Tibial nerve (tissue), 4 donors: ENCODE measurements at regions not wholly inside any gene's neighbourhood (a gene's known extent, or its start where the extent isn't known, plus 50 kb on each side); places are given as distances from the start of the nearest gene placed in this dataset.

ENCODE experiments used
- DNase-seq, 2 donors: peaks; one replicate each; pipeline ENCODE4 v3.0.0-alpha.2; 2019; ENCODE audit warnings: low spot score in 2 of 2
- H3K27ac ChIP-seq, 4 donors: fragments of 200-600 bp; sonication (generic) in 3 of 4; one replicate each; pipeline ENCODE4 v1.5.1; 2017 to 2019; ENCODE audit warnings: mild to moderate bottlenecking in 1 of 4
- H3K27me3 ChIP-seq, 2 donors: fragments of 200-600 bp; sonication (generic) in 1 of 2; one replicate each; pipeline versions ENCODE4 v1.5.1 to v1.6.0; 2017 to 2019
- H3K36me3 ChIP-seq, 3 donors: fragments of 200-600 bp; sonication (generic); one replicate each; pipeline ENCODE4 v1.5.1; 2018 to 2019
- H3K4me1 ChIP-seq, 4 donors: fragments of 200-600 bp; sonication (generic) in 3 of 4; one replicate each; pipeline ENCODE4 v1.5.1; 2017 to 2019
- H3K4me3 ChIP-seq, 4 donors: fragments of 200-600 bp; sonication (generic) in 3 of 4; one replicate each; pipeline ENCODE4 v1.5.1; 2017 to 2019; ENCODE audit warnings: mild to moderate bottlenecking in 1 of 4, moderate library complexity in 1 of 4
- H3K9me3 ChIP-seq, 4 donors: fragments of 200-600 bp; sonication (generic) in 3 of 4; one replicate each; pipeline ENCODE4 v1.5.1; 2017 to 2019
- EP300 ChIP-seq, 2 donors: sonication (generic); formaldehyde crosslinking; IDR thresholded peaks; one replicate each; pipeline ENCODE4 v1.6.1; 2017; ENCODE audit warnings: antibody characterized with exemption in 2 of 2, mild to moderate bottlenecking in 1 of 2
- POLR2A ChIP-seq, 2 donors: fragments of 450-650 bp; IDR thresholded peaks; one replicate each; pipeline ENCODE4 v1.6.1; 2017; ENCODE audit warnings: antibody characterized with exemption in 2 of 2, mild to moderate bottlenecking in 2 of 2, moderate library complexity in 2 of 2
- WGBS, 2 donors: methylation state at CpG; one replicate each; pipeline ENCODE4 v1.1.5; 2018; 5-methylcytosine and 5-hydroxymethylcytosine counted together
- TF ChIP-seq, protein P1 (sequence below), 5 experiments: fragments of 200-600 bp in 3 of 5; fragments of 450-650 bp in 2 of 5; sonication (generic) in 3 of 5; IDR thresholded peaks; one replicate each; pipeline ENCODE4 v1.5.1; 2016 to 2019; ENCODE audit warnings: antibody characterized with exemption in 5 of 5, mild to moderate bottlenecking in 3 of 5, moderate library complexity in 2 of 5

GRCh38 chr14:84533791-84534190 is 996.2 kb upstream of the FLRT2 start:
- H3K27me3 ChIP-seq, result no peaks in the 10 kb centered on the region
- no peak overlapping the region for H3K27ac ChIP-seq
- TF ChIP-seq, protein P1, sequence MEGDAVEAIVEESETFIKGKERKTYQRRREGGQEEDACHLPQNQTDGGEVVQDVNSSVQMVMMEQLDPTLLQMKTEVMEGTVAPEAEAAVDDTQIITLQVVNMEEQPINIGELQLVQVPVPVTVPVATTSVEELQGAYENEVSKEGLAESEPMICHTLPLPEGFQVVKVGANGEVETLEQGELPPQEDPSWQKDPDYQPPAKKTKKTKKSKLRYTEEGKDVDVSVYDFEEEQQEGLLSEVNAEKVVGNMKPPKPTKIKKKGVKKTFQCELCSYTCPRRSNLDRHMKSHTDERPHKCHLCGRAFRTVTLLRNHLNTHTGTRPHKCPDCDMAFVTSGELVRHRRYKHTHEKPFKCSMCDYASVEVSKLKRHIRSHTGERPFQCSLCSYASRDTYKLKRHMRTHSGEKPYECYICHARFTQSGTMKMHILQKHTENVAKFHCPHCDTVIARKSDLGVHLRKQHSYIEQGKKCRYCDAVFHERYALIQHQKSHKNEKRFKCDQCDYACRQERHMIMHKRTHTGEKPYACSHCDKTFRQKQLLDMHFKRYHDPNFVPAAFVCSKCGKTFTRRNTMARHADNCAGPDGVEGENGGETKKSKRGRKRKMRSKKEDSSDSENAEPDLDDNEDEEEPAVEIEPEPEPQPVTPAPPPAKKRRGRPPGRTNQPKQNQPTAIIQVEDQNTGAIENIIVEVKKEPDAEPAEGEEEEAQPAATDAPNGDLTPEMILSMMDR (IDR thresholded peaks at IDR 0.05), result no peak
- no peak for TF ChIP-seq POLR2A (IDR thresholded peaks at IDR 0.05)
- TF ChIP-seq EP300 (IDR thresholded peaks at IDR 0.05), result no peak
- H3K4me3 ChIP-seq, result no peak overlapping the region
- H3K4me1 ChIP-seq, result no peaks in the 10 kb centered on the region
- H3K9me3 ChIP-seq, result no peaks in the 10 kb centered on the region
- WGBS, 2 donors, result 75 to 82% methylated on average over 4 of the region's 4 CpGs
- no peaks in the 10 kb centered on the region for H3K36me3 ChIP-seq
- DNase-seq, result no peak

DNA sequence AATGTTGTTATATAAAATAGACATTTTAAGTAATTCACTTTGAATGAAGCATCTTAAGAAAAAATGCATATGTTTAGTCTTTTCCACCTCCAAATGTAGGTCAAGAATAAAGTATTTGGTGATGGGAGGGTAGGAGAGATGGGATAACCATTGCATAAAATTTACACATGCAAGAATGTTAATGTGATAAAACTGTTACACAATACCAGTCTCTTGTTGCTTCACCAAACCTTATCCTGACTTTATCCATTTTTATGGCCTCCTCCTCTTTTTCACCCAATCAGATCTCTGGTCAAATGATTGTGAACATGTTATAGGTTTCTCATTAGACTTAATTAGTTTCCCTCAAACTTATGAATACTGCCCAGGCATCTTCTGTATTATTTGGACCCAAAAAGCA is 994.5 kb upstream of the FLRT2 start:
- Histone ChIP-seq H3K9me3 (no peaks in the 10 kb centered on the region), H3K4me3 (no peak overlapping the region), H3K27ac (no peak overlapping the region), H3K27me3 (no peaks in the 10 kb centered on the region), H3K4me1 (no peaks in the 10 kb centered on the region), H3K36me3 (no peaks in the 10 kb centered on the region)
- no peak for TF ChIP-seq POLR2A (IDR thresholded peaks at IDR 0.05)
- TF ChIP-seq, protein P1 (IDR thresholded peaks at IDR 0.05), result no peak
- no peak for TF ChIP-seq EP300 (IDR thresholded peaks at IDR 0.05)
- DNase-seq, result no peak

DNA sequence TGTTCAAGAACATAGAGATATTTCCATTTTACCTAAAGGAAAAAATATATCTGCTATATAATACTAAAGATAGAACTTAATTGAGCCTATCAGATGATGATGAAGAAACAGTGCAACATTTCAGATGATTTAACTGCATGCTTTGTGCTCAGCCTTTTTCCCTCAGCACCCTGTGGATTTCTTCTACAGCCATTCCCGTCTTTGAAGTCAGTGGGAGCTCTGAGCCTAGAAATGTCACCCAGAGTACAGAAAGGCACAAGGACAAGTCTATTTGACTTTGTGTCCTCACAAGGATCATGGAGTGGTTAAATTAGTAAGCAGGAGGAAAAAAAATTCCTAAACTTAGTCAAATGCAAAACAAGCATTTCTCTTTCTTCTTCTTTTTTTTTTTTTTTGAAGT is 994.0 kb upstream of the FLRT2 start:
- no peak for DNase-seq
- Histone ChIP-seq H3K4me1 (no peaks in the 10 kb centered on the region), H3K27me3 (no peaks in the 10 kb centered on the region), H3K9me3 (no peaks in the 10 kb centered on the region), H3K36me3 (no peaks in the 10 kb centered on the region), H3K4me3 (no peak overlapping the region), H3K27ac (no peak overlapping the region)
- no peak for TF ChIP-seq EP300 (IDR thresholded peaks at IDR 0.05)
- TF ChIP-seq, protein P1 (IDR thresholded peaks at IDR 0.05), result no peak
- 54 to 62% methylated on average over 1 of the region's 1 CpG for WGBS, 2 donors

DNA sequence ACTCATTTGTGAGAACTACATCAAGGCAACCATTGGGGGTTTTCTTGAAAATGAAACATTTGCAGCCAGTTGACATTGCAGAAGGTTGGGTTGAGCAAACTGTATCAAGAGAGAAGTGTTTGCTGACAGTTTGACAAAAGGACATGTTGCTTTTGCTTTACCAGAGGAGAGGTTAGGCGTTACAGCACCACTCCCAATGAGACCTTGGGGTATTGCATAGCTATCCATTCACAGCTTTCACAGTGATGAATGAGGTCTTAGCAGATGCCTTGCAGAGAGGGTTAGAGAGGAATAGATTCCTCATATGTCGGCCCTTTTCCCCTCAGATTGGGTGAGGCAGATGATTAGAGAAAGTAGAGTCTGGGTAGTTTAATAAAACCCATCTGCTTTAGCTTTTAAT is 988.9 kb upstream of the FLRT2 start:
- Histone ChIP-seq H3K4me3 (no peak overlapping the region), H3K27me3 (no peaks in the 10 kb centered on the region), H3K36me3 (no peaks in the 10 kb centered on the region), H3K9me3 (no peaks in the 10 kb centered on the region), H3K4me1 (peaks cover 0 to 6% (median 0%) of the 10 kb centered on the region in 4 donors), H3K27ac (no peak overlapping the region)
- no peak for DNase-seq
- 44 to 67% methylated on average over 2 of the region's 2 CpGs for WGBS, 2 donors
- TF ChIP-seq, protein P1 (IDR thresholded peaks at IDR 0.05), result no peak
- no peak for TF ChIP-seq EP300 (IDR thresholded peaks at IDR 0.05)
- no peak for TF ChIP-seq POLR2A (IDR thresholded peaks at IDR 0.05)

GRCh38 chr14:84543859-84544258 is 986.1 kb upstream of the FLRT2 start:
- TF ChIP-seq POLR2A (IDR thresholded peaks at IDR 0.05) (no peak), EP300 (IDR thresholded peaks at IDR 0.05) (no peak)
- TF ChIP-seq, protein P1 (IDR thresholded peaks at IDR 0.05), result no peak
- Histone ChIP-seq H3K27me3 (no peaks in the 10 kb centered on the region), H3K36me3 (no peaks in the 10 kb centered on the region)

More at GRCh38 chr14:84543859-84544258, 986.1 kb upstream of the FLRT2 start:
- Histone ChIP-seq H3K4me3 (no peak overlapping the region), H3K4me1 (peaks cover 0 to 6% (median 0%) of the 10 kb centered on the region in 4 donors), H3K9me3 (no peaks in the 10 kb centered on the region), H3K27ac (no peak overlapping the region)
- no peak for DNase-seq
- 44 to 47% methylated on average over 1 of the region's 1 CpG for WGBS, 2 donors
